NB4 (cell line): ENCODE measurements at regions not wholly inside any gene's neighbourhood (a gene's known extent, or its start where the extent isn't known, plus 50 kb on each side); places are given as distances from the start of the nearest gene placed in this dataset.

Experiments
- MYC ChIP-seq: IDR thresholded peaks from 2 replicates; pipeline ENCODE4 v1.6.1; 2011; ENCODE audit warnings: low read depth, low read length
- POLR2A ChIP-seq: IDR thresholded peaks from 2 replicates; pipeline ENCODE4 v1.6.1; 2011; ENCODE audit warnings: mild to moderate bottlenecking; ENCODE audit not compliant: insufficient read length; ENCODE audit errors: extremely low read depth
- TF ChIP-seq, protein P1 (sequence below): IDR thresholded peaks from one replicate; pipeline ENCODE4 v1.5.1; 2012; ENCODE audit warnings: low read depth, low read length
- TF ChIP-seq, protein P2 (sequence below): IDR thresholded peaks from 2 replicates; pipeline ENCODE4 v1.6.1; 2011; ENCODE audit warnings: low read depth, low read length

DNA sequence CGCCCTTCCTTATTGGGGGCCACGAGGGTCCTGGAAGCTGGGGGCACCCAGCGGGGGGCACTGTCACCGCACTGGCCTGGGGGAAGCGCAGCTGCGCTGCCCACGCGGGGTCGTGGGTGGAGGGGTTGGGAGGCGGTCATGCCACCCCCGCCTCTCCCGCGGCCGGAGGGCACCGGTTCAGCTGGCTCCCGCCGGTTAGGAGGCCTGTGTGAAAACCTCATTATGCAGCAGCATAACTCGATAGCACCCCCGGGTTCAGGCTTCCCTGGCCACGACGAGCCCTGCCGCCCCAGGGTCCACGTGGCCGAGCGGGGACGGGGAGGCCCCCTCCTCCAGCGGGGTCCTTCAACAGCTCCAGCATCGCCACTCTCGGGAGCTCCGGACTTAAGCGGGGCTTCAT is 91.2 kb upstream of the ERCC6L2 start:
- TF ChIP-seq, protein P1, sequence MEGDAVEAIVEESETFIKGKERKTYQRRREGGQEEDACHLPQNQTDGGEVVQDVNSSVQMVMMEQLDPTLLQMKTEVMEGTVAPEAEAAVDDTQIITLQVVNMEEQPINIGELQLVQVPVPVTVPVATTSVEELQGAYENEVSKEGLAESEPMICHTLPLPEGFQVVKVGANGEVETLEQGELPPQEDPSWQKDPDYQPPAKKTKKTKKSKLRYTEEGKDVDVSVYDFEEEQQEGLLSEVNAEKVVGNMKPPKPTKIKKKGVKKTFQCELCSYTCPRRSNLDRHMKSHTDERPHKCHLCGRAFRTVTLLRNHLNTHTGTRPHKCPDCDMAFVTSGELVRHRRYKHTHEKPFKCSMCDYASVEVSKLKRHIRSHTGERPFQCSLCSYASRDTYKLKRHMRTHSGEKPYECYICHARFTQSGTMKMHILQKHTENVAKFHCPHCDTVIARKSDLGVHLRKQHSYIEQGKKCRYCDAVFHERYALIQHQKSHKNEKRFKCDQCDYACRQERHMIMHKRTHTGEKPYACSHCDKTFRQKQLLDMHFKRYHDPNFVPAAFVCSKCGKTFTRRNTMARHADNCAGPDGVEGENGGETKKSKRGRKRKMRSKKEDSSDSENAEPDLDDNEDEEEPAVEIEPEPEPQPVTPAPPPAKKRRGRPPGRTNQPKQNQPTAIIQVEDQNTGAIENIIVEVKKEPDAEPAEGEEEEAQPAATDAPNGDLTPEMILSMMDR = no peak
- TF ChIP-seq POLR2A (no peak), MYC (no peak)
- TF ChIP-seq, protein P2, sequence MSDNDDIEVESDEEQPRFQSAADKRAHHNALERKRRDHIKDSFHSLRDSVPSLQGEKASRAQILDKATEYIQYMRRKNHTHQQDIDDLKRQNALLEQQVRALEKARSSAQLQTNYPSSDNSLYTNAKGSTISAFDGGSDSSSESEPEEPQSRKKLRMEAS = no peak
